Lung (tissue), 11 donors: ENCODE measurements at regions not wholly inside any gene's neighbourhood (a gene's known extent, or its start where the extent isn't known, plus 50 kb on each side); places are given as distances from the start of the nearest gene placed in this dataset.
A peak's percentile ranks its signal among the peaks of the same experiment; 100 is the strongest.

Source experiments
- ATAC-seq: fragments of 200-7000 bp; cut with Tn5 transposase; one replicate; pipeline ENCODE4 v1.9.1; 2020; ENCODE audit warnings: moderate number of reproducible peaks; ENCODE audit not compliant: insufficient read depth, low FRiP score
- DNase-seq, 3 donors: peaks; one replicate each; pipeline ENCODE4 v3.0.0-alpha.2; 2013 to 2017
- H3K27ac ChIP-seq, 2 donors: one replicate each; pipeline ENCODE4 v1.5.1; 2013; ENCODE audit warnings: mild to moderate bottlenecking in 2 of 2, moderate library complexity in 2 of 2, control low read depth in 1 of 2, inconsistent platforms in 1 of 2, low read depth in 1 of 2, low read length in 1 of 2
- H3K27me3 ChIP-seq, 3 donors: one replicate each; pipeline ENCODE4 v1.5.1; 2013; ENCODE audit warnings: low read length in 2 of 3; ENCODE audit not compliant: control insufficient read depth in 3 of 3, insufficient read depth in 3 of 3
- H3K36me3 ChIP-seq, 4 donors: one replicate each; pipeline ENCODE4 v1.5.1; 2013; ENCODE audit warnings: low read length in 4 of 4, mild to moderate bottlenecking in 1 of 4, moderate library complexity in 1 of 4; ENCODE audit not compliant: control insufficient read depth in 4 of 4, insufficient read depth in 4 of 4
- H3K4me1 ChIP-seq, 5 donors: one replicate each; pipeline ENCODE4 v1.5.1; 2013; ENCODE audit warnings: low read length in 5 of 5, mild to moderate bottlenecking in 2 of 5, moderate library complexity in 1 of 5; ENCODE audit not compliant: control insufficient read depth in 5 of 5, insufficient read depth in 5 of 5
- H3K4me3 ChIP-seq: one replicate; pipeline ENCODE4 v1.5.1; 2013; ENCODE audit warnings: mild to moderate bottlenecking, control low read depth, moderate library complexity
- H3K9ac ChIP-seq, 2 donors: one replicate each; pipeline ENCODE4 v1.5.1; 2013; ENCODE audit warnings: low read length in 2 of 2, control low read depth in 1 of 2; ENCODE audit not compliant: insufficient read depth in 1 of 2
- H3K9me3 ChIP-seq, 4 donors: one replicate each; pipeline ENCODE4 v1.5.1; 2013; ENCODE audit warnings: low read length in 3 of 4, mild to moderate bottlenecking in 1 of 4, moderate library complexity in 1 of 4; ENCODE audit not compliant: control insufficient read depth in 4 of 4, insufficient read depth in 3 of 4
- CTCF ChIP-seq: IDR thresholded peaks from 2 replicates; pipeline ENCODE4 v1.5.1; 2012; ENCODE audit warnings: mild to moderate bottlenecking; ENCODE audit errors: control extremely low read depth, extremely low read depth
- whole genome bisulfite sequencing, 2 donors: extraction: QIAGEN DNeasy Blood & Tissue Kit; methylation state at CpG; one replicate each; pipeline ENCODE4 v1.1.7; 2013; 5-methylcytosine and 5-hydroxymethylcytosine counted together
- donor health status: control.
- donor health status: control.
- donor health status: Bipolar disorder and iron deficiency.
- donor health status: healthy.
- donor health status: DM: yes; HTN: yes; CAD: no.

- no peak for TF ChIP-seq CTCF
- DNase-seq (peak in 1 of 3 donors; percentile 5), ATAC-seq (no peak)
- 78 to 89% methylated on average over 2 of the region's 2 CpGs for WGBS, 2 donors
- no peaks in the 10 kb centered on the region for H3K9me3 ChIP-seq
- no peaks in the 10 kb centered on the region for H3K27me3 ChIP-seq
- H3K4me3 ChIP-seq = no peak overlapping the region
- no peak overlapping the region for H3K27ac ChIP-seq
- H3K36me3 ChIP-seq = no peaks in the 10 kb centered on the region
- H3K4me1 ChIP-seq = peaks cover 0 to 5% (median 0%) of the 10 kb centered on the region in 5 donors
- no peak overlapping the region for H3K9ac ChIP-seq
These were observed 155.6 kb upstream of the XPO1 start for GRCh38 chr2:61693744-61694143.

GRCh38 chr2:61690078-61690596 lies 152.0 kb upstream of the XPO1 start:
- DNase-seq = no peak
- Histone ChIP-seq H3K9me3 (no peaks in the 10 kb centered on the region), H3K27me3 (no peaks in the 10 kb centered on the region), H3K4me1 (peaks cover 0 to 1% (median 0%) of the 10 kb centered on the region in 5 donors), H3K36me3 (no peaks in the 10 kb centered on the region), H3K9ac (no peak overlapping the region), H3K4me3 (no peak overlapping the region), H3K27ac (no peak overlapping the region)
- no peak for ATAC-seq
- TF ChIP-seq CTCF = no peak

GRCh38 chr2:61689568-61689967 lies 151.4 kb upstream of the XPO1 start:
- no peak for ATAC-seq
- Histone ChIP-seq H3K27me3 (no peaks in the 10 kb centered on the region), H3K4me1 (no peaks in the 10 kb centered on the region), H3K9me3 (no peaks in the 10 kb centered on the region), H3K27ac (no peak overlapping the region), H3K4me3 (no peak overlapping the region), H3K9ac (no peak overlapping the region), H3K36me3 (no peaks in the 10 kb centered on the region)
- 54 to 62% methylated on average over 5 of the region's 5 CpGs for WGBS, 2 donors
- TF ChIP-seq CTCF = no peak
- peak in 1 of 3 donors; percentile 6 for DNase-seq
